ENCODE measurements at regions not wholly inside any gene's neighbourhood (a gene's known extent, or its start where the extent isn't known, plus 50 kb on each side); places are given as distances from the start of the nearest gene placed in this dataset.

GRCh38 chr17:34493917-34494316, 85.5 kb upstream of the TMEM132E start:
- TF ChIP-seq CTCF (conservative IDR thresholded peaks at IDR 0.05 in 1 of 2, IDR thresholded peaks at IDR 0.05 in 1 of 2; ENCODE audit: low read depth in 1 of 2, low read length in 2 of 2): no peak
- no peak for TF ChIP-seq EZH2 (IDR thresholded peaks at IDR 0.05; ENCODE audit: low read length, missing control alignments)

Data from fibroblast of lung (primary cell).